Fibroblast of peridontal ligament (primary cell): ENCODE measurements at regions not wholly inside any gene's neighbourhood (a gene's known extent, or its start where the extent isn't known, plus 50 kb on each side); places are given as distances from the start of the nearest gene placed in this dataset.

Experiments used
- DNase-seq: peaks from one replicate; pipeline ENCODE4 v3.0.0-alpha.2; 2010; ENCODE audit errors: extremely low read depth

DNA sequence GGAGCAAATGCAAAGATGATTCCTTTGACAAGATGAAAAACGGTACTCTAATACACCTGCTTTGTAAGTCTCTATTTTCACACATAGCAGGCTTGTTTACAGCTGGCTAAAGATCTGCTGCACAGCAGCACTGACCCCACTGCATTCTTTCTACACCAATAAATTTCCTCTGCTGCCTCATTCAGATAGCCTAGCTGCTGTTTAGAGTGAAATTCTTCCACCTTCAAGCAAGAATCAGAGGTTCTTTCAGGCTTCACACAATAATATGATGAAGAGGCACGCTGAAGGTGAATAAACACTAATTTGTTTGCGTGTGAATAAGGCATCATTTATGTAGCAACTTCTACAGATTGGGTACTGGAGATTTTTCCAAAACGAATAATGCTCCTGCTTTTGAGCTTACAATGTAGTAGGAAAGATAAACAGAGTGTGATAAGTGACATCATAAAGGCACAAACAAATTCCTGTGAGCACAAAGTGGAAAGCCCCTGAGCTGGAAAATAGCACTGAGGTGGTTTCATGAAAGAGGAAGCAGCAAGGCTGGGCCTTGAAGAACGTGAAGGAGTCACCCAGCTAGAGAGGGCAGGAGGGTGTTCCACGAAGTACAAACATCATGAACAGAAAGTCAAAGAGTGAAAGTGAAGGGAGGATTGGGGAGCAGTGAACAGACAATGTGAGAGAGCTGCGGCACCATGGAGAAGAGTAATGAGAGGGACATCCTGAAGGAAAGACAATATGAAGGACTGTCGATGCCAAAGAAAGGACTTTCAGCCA, 543.4 kb downstream of the CD83 start:
- peak; percentile 21 for DNase-seq

DNA sequence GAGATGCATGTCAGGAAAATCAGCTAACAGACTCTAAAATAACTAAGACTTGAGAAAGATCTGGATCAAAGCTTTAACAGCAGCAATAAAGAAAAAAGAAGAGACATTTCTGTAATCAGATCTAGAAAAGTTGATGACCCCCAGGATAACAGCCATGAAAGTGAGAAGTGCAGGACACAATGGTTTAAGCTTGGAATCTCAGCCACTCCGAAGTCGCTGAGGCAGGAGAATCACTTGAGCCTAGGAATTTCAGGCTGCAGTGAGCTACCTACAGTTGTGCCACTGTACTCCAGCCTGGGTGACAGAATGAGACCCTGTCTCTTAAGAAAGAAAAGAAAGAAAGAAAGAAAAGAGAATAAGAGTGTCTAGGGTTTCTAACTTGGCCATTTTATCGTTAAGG, 544.1 kb downstream of the CD83 start:
- no peak for DNase-seq

DNA sequence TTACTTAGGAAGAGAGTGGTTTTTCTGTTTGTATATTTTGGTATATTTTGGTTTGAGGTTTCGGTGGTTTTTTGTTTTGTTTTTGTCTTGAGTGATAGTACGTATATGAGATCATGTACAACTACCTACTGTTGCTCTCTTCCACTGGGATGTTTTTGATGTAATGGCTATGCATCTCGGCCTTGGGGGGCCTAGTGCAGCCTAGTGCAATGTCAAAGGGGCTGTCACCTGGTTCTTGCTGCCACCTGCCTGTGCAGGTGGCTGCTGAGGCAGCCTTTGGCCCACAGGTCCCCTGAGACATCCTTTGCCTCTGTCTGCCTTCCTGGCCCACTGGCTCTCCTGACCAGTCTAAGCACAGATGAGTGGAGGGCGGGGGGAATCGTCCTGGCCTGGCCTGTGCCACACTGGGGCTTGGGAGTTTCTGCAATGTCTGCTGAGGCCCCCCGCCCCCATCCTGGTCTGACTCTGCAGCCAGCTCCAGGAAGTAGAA, 546.6 kb downstream of the CD83 start:
- peak; percentile 20 for DNase-seq

DNA sequence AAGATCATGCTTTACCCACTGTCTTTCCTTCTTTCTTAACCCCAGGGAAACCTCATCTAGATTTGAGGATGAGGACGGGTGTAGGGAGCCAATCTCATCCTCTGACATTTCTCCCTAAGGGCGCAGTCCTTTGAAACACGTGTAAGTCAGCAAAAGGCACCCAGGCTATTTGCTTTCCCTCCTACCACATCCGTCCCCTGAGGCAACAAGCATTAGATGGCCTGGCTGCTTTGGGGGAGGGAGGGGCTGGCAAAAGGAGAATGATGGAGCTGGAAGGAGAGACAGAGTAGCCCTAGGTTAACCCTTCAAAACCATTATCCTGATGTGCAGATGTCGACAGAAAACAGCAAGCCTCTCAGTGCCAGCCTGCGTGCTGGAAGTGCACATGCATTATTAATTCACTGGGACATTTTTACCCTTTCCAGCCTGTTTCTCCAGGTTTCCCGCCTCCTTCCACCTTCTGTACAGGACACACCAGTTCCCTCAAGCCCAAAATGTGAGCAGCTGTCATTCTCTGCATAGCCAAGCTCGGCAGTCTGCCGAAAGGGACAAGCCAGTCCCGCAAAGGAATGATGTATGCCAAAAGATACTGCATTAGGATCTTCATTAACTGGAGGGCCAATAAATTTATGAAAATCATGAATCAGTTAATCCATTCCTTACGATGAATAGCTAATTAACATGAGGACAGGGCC, 547.2 kb downstream of the CD83 start:
- peak; percentile 10 for DNase-seq

DNA sequence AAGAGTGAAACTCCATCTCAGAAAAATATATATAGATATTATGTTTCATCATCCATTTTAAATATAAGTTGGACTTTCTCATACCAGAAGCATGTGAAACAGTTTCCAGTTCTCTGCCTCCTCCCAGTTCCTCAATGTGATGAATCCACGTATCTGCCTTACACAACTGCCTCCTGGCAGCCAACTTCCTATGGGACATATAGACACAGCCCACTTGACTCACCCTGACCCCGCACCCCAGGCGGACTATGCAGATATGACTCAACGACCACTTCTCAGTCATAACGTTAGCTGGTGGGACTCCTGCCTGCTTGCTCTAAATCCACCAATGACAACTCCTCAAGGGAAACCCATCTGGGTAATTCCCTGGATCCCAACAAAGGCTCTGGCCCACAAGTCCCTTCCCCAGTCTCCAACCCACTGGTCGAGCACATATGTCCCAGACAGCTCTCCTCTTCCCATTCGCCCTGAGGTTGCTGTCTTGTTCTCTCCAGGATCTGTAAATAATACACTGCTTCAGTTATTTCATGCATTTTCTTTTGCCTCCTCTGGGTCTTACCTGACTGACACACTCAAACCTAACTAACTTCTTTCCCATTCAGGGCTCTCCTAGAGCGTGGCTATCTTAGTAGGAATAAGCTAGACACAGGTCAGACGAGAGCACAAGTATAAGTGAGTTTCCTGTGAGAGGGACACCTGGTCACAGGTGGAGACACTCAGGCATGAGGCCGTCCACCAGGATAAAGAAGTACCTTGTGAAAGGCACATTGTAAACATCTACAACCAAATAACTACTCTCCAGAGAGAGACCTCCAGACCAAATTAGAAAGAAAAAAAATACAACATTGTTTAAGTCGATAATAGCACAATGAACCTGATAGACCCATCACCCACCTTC, 548.5 kb downstream of the CD83 start:
- peak; percentile 94 for DNase-seq

GRCh38 chr6:14670806-14671205, 553.2 kb downstream of the CD83 start:
- DNase-seq = no peak

GRCh38 chr6:14671261-14671681, 553.7 kb downstream of the CD83 start:
- peak; percentile 81 for DNase-seq

DNA sequence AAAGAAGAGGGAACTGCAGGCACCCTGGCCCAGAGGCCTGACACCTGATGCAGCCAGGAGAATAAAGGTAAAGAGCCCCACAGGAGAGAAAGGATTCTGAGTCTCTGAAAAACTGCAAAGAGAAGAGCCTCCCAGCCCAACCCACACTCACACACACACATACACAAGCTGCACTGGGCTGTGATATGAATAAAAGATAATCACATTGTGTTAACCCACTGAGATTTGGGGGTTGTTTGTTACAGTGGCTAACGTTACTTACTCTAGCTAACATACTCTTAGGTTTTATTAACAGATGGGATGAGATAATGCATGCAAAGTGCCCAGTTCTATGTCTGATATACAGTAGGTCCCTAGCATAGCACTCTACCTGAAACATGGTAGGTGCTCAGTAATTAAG, 554.4 kb downstream of the CD83 start:
- DNase-seq = no peak

GRCh38 chr6:14673201-14673600, 555.6 kb downstream of the CD83 start:
- DNase-seq = no peak

DNA sequence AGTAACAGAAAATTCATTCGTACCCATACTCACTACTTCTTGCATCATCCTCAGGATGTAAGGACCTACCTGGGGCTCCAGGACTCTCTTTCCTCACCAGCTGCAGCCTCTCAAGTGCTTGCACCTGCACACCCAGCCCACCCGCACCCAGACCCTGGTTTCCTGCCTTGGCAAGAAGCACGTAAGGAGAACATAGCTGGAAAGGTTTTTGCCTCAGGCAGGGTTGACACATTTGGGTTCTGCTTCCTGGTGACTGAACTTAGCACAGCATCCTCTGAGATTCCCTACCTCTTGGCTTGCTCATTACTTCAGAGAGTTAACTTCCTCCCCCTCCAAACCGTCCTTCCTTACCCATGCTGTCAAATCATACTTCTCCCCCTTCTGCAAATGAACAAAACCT, 556.9 kb downstream of the CD83 start:
- DNase-seq = no peak

DNA sequence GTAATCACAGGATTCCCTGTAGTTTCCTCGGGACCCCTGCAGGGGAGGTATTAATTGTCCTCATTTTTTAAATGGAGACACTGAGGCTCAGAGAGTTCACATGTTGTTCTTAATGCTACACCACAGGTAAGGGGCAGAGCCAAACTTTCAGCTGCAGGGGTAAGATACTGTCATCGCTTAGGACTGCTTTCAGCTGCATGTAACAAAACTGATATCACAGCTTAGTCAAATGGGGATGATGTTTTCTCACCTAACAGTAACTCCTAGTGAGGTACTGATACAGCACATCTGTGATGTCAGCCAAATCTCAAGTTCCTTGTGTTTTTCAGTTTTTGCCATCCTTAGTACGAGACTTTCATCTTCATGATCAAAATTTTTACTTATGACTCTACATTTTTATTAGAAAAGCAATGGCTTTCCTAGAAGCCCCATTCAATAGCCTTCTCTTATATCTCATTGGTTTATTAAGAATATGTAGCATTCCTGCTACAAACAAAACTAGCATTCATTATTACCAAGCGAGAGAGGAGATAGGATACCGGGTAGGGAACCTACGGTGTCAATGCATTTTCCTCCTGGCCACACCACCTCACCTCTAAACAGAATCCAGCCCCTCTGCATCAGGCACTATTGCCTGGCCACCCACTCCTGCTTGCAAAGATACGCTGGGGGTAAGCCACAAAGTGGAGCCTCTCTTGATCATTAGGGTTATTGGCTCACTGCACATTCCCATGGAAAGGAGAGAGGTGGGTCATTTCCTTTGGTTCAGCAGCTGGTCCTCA, 557.5 kb downstream of the CD83 start:
- no peak for DNase-seq

- peak; percentile 54 for DNase-seq
Observed at GRCh38 chr6:14676064-14676463, 558.5 kb downstream of the CD83 start.

DNA sequence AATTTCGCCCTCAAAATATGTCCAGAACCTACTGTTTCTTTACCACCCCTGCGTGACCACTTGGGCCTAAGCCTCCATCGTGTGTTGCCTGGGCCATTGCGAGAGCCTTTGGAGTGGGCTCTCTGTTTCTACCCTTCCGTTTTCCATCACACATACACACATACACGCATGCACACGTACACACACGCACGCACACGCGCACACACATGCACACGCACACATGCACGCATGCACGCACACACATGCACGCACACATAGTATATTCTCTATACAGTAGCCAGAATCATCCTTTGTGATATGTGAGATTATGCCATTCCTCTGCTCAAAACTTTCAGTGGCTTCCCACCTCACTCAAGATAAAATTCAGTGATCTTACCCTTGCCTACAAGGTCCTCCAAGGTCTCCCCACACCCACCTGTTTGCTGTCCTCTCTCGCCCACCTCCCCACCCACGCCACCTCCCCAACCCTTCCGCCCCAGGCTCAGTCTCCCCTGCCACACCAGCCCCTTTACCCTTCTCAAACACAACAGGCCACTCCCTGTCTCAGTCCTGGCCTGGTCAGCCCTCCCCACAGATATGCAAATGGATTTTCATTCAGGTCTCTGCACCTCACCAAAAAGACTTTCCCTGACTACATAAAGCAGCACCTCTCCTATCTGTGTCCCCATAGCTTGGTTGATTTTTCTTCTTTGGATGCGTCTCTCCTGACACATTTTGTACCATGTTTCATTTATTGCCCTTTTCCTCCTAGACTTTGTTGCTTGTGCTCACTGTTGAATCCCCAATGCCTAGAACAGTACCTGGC, 559.6 kb downstream of the CD83 start:
- no peak for DNase-seq

DNA sequence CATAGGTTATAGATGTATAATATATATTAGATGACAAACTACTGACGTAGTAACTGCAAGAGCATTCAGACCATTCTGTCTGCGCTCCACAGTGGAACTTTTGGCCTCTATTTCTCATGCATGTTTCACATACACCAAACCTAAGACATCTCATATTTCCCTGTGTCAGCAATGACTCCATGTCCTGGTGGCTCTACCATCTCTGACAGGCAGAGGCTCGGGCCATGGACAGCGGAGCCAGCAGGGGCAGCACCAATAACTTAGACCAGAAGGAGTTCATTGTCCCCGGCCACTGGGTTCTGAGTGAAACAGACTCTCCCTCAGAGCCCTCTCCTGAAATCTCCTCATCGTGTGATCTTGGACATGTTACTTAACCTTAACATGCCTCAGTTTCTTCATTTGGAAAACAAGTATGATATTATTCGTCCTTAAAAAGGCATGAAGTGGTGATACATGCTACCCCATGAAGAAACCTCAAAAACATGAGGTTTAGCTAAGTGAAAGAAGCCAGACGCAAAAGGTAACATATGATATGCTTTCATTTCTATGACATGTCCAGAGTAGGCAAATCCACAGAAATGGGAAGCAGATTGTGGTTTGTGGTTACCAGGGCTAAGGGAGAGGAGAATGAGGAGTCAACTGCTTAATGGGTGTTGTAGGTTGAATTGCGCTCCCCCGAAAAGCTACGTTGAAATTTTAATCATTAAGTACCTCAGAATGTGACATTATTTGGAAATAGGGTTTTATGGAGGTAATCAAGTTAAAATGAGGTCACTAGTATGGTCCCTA, 564.0 kb upstream of the JARID2 start:
- no peak for DNase-seq

- peak; percentile 48 for DNase-seq
Observed at GRCh38 chr6:14682812-14683211, 563.1 kb upstream of the JARID2 start.

- no peak for DNase-seq
Observed at GRCh38 chr6:14689639-14690038, 556.2 kb upstream of the JARID2 start.

DNA sequence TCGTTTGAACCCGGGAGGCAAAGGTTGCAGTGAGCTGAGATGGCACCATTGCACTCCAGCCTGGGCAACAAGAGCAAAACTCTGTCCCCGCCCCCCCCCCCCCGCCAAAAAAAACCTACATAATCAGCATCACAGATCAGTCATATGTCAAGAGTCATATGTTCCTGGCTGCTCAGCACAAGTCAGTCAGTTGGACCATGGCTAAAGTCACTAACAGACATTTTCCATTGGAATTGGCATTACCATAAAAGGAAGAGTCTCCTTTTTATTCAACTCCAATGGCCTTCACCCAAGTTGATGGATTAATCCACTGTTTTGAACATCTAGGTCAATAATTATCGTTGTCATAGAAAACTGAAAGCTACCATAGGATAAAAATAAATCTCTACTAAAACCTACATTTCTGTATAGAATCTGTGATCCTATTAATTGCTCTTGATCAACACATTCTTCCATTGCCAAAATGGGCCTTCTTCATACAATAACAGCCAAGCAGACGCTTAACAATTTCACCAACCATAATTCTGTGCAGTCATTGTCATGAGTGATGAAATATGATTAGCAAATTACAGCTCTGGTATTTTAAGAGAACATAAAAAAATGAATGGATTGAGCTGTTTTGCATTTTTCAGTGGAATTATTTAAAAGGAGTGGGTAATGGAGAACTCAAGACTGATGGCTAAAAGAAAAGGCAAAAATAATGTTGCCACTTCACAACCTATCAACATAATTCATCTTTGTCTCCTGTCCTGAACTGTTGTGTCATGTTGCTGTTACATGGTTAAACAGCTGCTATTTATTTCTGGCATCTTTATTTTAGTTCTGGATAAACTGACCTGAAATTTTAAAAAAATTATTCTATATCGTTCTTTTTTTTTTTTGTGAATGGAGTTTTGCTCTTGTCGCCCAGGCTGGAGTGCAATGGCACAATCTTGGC, 555.5 kb upstream of the JARID2 start:
- DNase-seq = no peak

DNA sequence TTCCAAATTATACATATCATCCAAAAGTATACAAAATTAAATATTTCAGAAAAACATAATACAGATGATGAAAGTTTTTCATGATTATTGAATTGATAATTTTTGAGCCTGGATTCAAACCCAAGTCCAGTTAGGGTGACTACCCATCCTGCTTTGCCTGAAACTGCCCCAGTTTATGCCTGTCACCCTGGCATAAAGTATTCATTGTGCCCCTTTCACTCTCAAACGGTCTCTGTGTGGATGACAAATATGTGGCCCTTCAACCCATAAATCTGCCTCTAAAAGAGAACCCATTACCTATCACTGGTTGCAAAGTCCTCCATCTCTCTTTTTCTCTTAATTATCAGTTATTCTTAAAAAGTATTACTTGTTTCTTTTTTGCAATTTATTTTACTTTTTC, 553.7 kb upstream of the JARID2 start:
- DNase-seq = no peak
